IPS DF 6.9 (cell line): ENCODE measurements at regions not wholly inside any gene's neighbourhood (a gene's known extent, or its start where the extent isn't known, plus 50 kb on each side); places are given as distances from the start of the nearest gene placed in this dataset.

ENCODE experiments used
- DNase-seq: peaks from one replicate; pipeline ENCODE4 v3.0.0-alpha.2; 2013; ENCODE audit warnings: low read depth, low spot score
- H3K27ac ChIP-seq: one replicate; pipeline ENCODE4 v1.5.1; 2013; ENCODE audit warnings: low read length, control low read depth
- H3K27me3 ChIP-seq: 2 replicates; pipeline ENCODE4 v1.6.1; 2013; ENCODE audit warnings: mild to moderate bottlenecking, low read length; ENCODE audit not compliant: control insufficient read depth, insufficient read depth
- H3K36me3 ChIP-seq: 2 replicates; pipeline ENCODE4 v1.6.1; 2013; ENCODE audit warnings: low read length; ENCODE audit not compliant: control insufficient read depth, insufficient read depth
- H3K4me1 ChIP-seq: 2 replicates; pipeline ENCODE4 v1.6.1; 2013; ENCODE audit warnings: low read length; ENCODE audit not compliant: control insufficient read depth, insufficient read depth
- H3K4me3 ChIP-seq: 2 replicates; pipeline ENCODE4 v1.5.1; 2013; ENCODE audit warnings: mild to moderate bottlenecking, low read length
- H3K9me3 ChIP-seq: 2 replicates; pipeline ENCODE4 v1.6.1; 2013; ENCODE audit warnings: low read length, inconsistent platforms; ENCODE audit not compliant: control insufficient read depth, insufficient read depth
- WGBS: extraction: QIAGEN DNeasy Blood & Tissue Kit; methylation state at CpG from one replicate; pipeline ENCODE4 v1.1.7; 2013; ENCODE audit warnings: mixed read lengths, missing lambda C conversion rate; ENCODE audit not compliant: insufficient read length, insufficient coverage; 5-methylcytosine and 5-hydroxymethylcytosine counted together

DNA sequence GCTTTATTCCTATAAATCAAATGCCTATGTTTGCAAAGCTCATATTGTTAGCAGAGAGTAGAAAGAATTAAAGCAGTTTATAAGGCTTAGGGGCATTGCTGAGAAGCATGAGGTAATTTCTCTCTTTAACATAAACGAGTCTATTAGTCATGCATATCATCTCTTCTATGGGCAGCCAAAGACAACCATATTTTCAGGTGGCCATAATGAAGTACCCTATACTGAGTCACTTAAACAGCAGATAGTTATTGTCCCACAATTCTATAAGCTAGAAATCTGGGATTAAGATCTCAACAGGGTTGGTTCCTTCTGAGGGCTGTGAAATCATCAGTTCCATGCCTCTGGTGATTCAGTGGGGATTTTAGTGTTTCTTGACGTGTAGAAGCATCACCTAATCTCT lies 277.5 kb downstream of the NR4A2 start:
- Histone ChIP-seq H3K4me3 (no peak overlapping the region), H3K27me3 (no peaks in the 10 kb centered on the region), H3K36me3 (no peaks in the 10 kb centered on the region), H3K4me1 (no peaks in the 10 kb centered on the region; the same call in 1 of the 2 replicates), H3K27ac (no peak overlapping the region), H3K9me3 (no peaks in the 10 kb centered on the region)
- no peak for DNase-seq
- no CpG with 5 or more reads among the region's 2 CpGs for WGBS

DNA sequence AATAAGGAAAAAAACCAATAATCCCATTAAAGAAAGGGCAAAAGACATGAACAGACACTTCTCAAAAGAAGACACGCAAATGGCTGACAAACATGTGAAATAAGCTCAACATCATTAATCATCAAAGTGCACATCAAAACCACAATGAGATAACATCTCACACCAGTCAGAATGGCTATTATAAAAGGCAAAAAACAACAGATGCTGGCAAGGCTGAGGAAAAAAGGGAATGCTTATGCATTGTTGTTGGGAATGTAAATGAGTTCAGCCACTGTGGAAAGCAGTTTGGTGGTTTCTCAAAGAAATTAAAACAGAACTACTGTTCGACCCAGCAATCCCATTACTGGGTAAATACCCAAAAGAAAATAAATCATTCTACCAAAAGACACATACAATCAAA lies 285.6 kb downstream of the NR4A2 start:
- no peak for DNase-seq
- no peaks in the 10 kb centered on the region for H3K9me3 ChIP-seq
- H3K4me1 ChIP-seq = peaks cover 3% of the 10 kb centered on the region; the same call in 1 of the 2 replicates
- no CpG with 5 or more reads among the region's 2 CpGs for WGBS
- H3K27me3 ChIP-seq = no peaks in the 10 kb centered on the region
- H3K4me3 ChIP-seq = no peak overlapping the region
- H3K27ac ChIP-seq = no peak overlapping the region
- no peaks in the 10 kb centered on the region for H3K36me3 ChIP-seq

GRCh38 chr2:156042895-156043294 lies 289.6 kb downstream of the NR4A2 start:
- no peaks in the 10 kb centered on the region for H3K36me3 ChIP-seq
- no peaks in the 10 kb centered on the region for H3K9me3 ChIP-seq
- DNase-seq = no peak
- no peaks in the 10 kb centered on the region for H3K27me3 ChIP-seq
- H3K4me3 ChIP-seq = no peak overlapping the region
- peaks cover 3% of the 10 kb centered on the region; the same call in 1 of the 2 replicates for H3K4me1 ChIP-seq
- no peak overlapping the region for H3K27ac ChIP-seq

- no peaks in the 10 kb centered on the region for H3K9me3 ChIP-seq
- no peak for DNase-seq
- no CpG with 5 or more reads among the region's 1 CpG for WGBS
- H3K27me3 ChIP-seq = no peaks in the 10 kb centered on the region
- no peak overlapping the region for H3K27ac ChIP-seq
- H3K4me1 ChIP-seq = no peaks in the 10 kb centered on the region
- no peak overlapping the region for H3K4me3 ChIP-seq
- no peaks in the 10 kb centered on the region for H3K36me3 ChIP-seq
Measured at GRCh38 chr2:156038021-156038420, 294.5 kb downstream of the NR4A2 start.

DNA sequence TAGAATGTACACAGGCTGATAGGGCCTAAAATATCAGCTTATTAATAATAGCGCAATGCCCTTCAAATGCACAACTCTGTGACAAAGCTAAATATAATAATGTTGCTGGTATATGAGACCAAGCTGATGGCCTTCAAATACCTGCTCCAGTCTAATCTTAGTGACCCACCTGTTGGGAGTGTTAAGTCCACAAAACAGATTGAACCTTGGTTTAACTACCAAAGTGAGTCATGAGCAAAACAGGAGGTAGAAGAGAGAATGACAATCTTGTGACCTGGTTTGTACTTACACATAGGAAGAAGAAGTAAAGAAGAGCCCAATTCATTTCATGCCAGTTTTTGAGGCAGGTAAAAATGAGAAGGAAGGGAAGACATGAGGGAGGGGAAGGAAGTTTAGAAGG lies 295.0 kb downstream of the NR4A2 start:
- Histone ChIP-seq H3K4me1 (no peaks in the 10 kb centered on the region), H3K27me3 (no peaks in the 10 kb centered on the region), H3K9me3 (no peaks in the 10 kb centered on the region), H3K27ac (no peak overlapping the region), H3K4me3 (no peak overlapping the region), H3K36me3 (no peaks in the 10 kb centered on the region)
- DNase-seq = no peak
- no CpG with 5 or more reads among the region's 1 CpG for WGBS

GRCh38 chr2:156031121-156031520 lies 301.4 kb downstream of the NR4A2 start:
- no CpG with 5 or more reads among the region's 3 CpGs for WGBS

DNA sequence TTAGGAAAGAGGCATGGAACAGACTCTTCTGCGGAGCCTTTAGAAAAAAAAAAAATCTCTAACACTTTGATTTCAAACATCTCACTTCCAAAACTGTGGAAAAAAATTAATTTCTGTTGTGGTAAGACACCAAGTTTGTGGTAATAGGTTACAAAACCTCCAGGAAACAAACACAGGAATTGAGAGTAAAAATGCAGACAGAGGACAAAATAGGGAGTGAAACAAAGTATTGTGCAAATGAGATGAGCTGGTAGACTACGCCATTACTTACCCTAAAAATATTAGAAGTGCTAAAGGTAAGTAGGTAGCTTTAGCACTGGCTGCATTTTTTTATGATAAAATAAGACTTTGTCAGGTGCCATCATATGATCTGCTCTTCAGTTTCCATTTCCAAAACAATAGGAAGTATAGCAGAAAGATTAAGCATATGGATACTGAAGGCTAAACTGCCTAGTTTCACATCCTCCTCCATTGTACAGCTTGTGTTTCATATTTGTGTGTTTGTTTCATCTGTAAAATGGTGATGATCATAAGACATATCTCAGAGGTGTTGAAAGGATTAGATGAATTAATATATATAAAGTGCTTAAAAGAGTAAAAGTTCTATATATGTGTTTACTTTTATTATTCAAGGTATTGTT lies 309.2 kb downstream of the NR4A2 start:
- Histone ChIP-seq H3K4me3 (no peak overlapping the region), H3K27ac (no peak overlapping the region), H3K9me3 (no peaks in the 10 kb centered on the region), H3K27me3 (no peaks in the 10 kb centered on the region), H3K4me1 (no peaks in the 10 kb centered on the region), H3K36me3 (no peaks in the 10 kb centered on the region)
- DNase-seq = no peak
- no CpG with 5 or more reads among the region's 2 CpGs for WGBS

More at GRCh38 chr2:156031121-156031520, 301.4 kb downstream of the NR4A2 start:
- Histone ChIP-seq H3K4me1 (no peaks in the 10 kb centered on the region), H3K27ac (no peak overlapping the region), H3K36me3 (no peaks in the 10 kb centered on the region), H3K27me3 (no peaks in the 10 kb centered on the region), H3K4me3 (no peak overlapping the region), H3K9me3 (no peaks in the 10 kb centered on the region)
- DNase-seq = no peak

DNA sequence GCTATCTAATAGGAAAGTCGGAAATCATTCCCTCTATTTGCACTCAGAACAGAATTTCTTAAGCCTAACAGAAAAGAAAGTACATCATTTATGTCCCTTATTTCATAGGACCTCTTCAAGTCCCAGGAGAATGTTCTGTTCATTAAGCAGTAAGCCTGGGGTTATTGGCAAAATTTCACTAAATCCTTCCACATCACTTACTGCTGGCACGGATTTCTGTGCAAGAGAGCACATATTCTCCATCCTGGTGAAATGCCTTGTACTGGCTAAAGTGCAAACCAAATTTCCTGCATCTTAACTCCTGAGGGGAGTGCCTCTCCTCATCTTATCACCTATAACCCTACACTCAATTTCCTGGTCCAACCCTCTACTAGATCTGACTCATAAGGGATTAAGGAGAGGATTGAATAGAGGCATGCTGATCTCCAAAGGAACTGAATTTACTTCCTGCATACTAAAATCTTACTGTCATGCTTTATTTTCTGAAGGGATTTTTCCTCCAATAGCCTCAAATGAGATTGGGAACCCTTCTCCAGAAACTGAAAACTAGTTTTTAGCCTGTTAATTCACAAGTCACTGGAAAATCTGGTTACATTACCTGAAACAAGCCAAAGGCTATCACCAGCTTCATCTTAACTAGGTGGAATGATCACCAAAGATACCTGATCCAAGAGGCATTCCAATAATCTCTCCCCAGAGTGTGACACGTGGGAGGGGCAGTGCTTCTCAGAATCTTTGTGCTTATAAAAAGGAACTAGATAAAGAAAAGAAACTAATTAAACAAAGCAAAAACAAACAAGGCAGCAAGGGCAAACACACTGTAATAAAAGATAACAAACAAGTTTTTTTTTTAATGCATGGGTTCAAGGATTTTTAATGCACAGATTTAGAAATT lies 311.1 kb downstream of the NR4A2 start:
- Histone ChIP-seq H3K36me3 (no peaks in the 10 kb centered on the region), H3K4me3 (no peak overlapping the region), H3K9me3 (no peaks in the 10 kb centered on the region), H3K4me1 (no peaks in the 10 kb centered on the region), H3K27me3 (no peaks in the 10 kb centered on the region), H3K27ac (no peak overlapping the region)
- WGBS = no CpG with 5 or more reads among the region's 3 CpGs
- no peak for DNase-seq

DNA sequence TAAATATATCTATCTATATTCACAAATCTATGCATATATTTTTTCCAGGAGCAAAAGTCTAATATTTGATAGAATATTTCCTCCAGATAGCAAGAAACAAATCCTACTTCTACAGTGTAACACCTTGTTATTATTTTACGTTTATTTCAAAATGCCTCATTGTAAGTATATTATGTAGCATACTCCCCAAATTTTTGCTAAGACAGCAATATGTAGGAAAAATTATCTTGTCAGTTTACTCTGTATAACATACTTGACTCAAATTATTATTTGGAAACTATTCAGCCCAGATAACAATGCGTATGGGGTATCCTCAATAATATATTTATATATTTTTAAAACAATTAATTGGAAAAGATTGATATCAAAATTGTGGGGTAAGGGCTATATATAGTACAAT lies 313.2 kb downstream of the NR4A2 start:
- no peak overlapping the region for H3K4me3 ChIP-seq
- H3K27me3 ChIP-seq = no peaks in the 10 kb centered on the region
- H3K9me3 ChIP-seq = no peaks in the 10 kb centered on the region
- DNase-seq = no peak
- no peaks in the 10 kb centered on the region for H3K4me1 ChIP-seq
- H3K36me3 ChIP-seq = no peaks in the 10 kb centered on the region
- WGBS = no CpG with 5 or more reads among the region's 2 CpGs
- H3K27ac ChIP-seq = no peak overlapping the region

DNA sequence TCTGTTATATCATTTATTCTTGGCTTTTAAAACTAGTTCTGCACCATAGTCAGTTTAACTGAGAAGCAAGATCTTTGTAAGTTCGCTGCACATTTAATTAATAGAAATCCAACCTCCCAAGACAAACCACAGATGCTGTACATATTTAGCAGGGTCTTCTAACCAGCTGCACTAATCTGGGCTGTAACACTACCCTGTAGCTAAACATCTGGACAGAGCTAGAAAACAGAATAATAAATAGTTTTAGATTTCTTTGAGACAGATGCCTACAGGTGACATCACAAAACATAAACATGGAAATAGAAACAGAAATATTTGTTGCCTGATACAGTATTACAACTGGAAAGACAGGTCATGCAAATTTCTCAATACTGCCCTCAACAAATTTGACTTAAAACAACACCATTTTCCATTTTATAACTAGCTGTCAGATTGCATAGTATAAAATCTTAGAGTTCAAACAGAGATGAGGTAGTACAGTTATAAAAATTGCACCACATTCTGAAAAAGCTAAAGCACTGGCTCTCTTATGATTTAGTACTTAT lies 315.1 kb downstream of the NR4A2 start:
- no peaks in the 10 kb centered on the region for H3K4me1 ChIP-seq
- H3K9me3 ChIP-seq = no peaks in the 10 kb centered on the region
- H3K27ac ChIP-seq = no peak overlapping the region
- H3K4me3 ChIP-seq = no peak overlapping the region
- no CpG with 5 or more reads among the region's 1 CpG for WGBS
- DNase-seq = no peak
- H3K36me3 ChIP-seq = no peaks in the 10 kb centered on the region
- H3K27me3 ChIP-seq = no peaks in the 10 kb centered on the region
